ENCODE measurements at regions not wholly inside any gene's neighbourhood (a gene's known extent, or its start where the extent isn't known, plus 50 kb on each side); places are given as distances from the start of the nearest gene placed in this dataset.

GRCh38 chr21:16651956-16652355, 860.9 kb upstream of the CXADR start:
- no peak overlapping the region for H3K27ac ChIP-seq
- H3K27me3 ChIP-seq, result no peaks in the 10 kb centered on the region
- no peaks in the 10 kb centered on the region for H3K4me1 ChIP-seq
- no peaks in the 10 kb centered on the region for H3K36me3 ChIP-seq
- H3K4me3 ChIP-seq, result no peak overlapping the region
- no peaks in the 10 kb centered on the region for H3K9me3 ChIP-seq
- no peak for DNase-seq (ENCODE audit: low spot score in 2 of 2)
- TF ChIP-seq CTCF (IDR thresholded peaks at IDR 0.05), result no peak
- no peak for TF ChIP-seq EP300 (IDR thresholded peaks at IDR 0.05)
- TF ChIP-seq POLR2A (IDR thresholded peaks at IDR 0.05), result no peak
- 98% methylated on average over 3 of the region's 3 CpGs for WGBS, 2 donors

- H3K27me3 ChIP-seq, result no peaks in the 10 kb centered on the region
- no peak for DNase-seq (ENCODE audit: low spot score in 2 of 2)
- TF ChIP-seq EP300 (IDR thresholded peaks at IDR 0.05) (no peak), POLR2A (IDR thresholded peaks at IDR 0.05) (no peak), CTCF (IDR thresholded peaks at IDR 0.05) (no peak)
- WGBS, 2 donors, result 50 to 55% methylated on average over 2 of the region's 2 CpGs
- no peak overlapping the region for H3K27ac ChIP-seq
- H3K4me1 ChIP-seq, result no peaks in the 10 kb centered on the region
- H3K36me3 ChIP-seq, result no peaks in the 10 kb centered on the region
- peaks cover 0 to 2% (median 0%) of the 10 kb centered on the region in 4 donors for H3K9me3 ChIP-seq
- no peak overlapping the region for H3K4me3 ChIP-seq
These were observed 849.4 kb upstream of the CXADR start for GRCh38 chr21:16663436-16663835.

GRCh38 chr21:16667395-16667794, 845.4 kb upstream of the CXADR start:
- WGBS, 2 donors, result 81 to 86% methylated on average over 2 of the region's 2 CpGs
- no peak overlapping the region for H3K4me3 ChIP-seq

GRCh38 chr21:16674949-16675348, 837.9 kb upstream of the CXADR start:
- no peak overlapping the region for H3K4me3 ChIP-seq
- H3K4me1 ChIP-seq, result peaks cover 0 to 11% (median 0%) of the 10 kb centered on the region in 4 donors
- no peaks in the 10 kb centered on the region for H3K36me3 ChIP-seq
- TF ChIP-seq POLR2A (IDR thresholded peaks at IDR 0.05) (no peak), EP300 (IDR thresholded peaks at IDR 0.05) (no peak), CTCF (IDR thresholded peaks at IDR 0.05) (no peak)
- DNase-seq (ENCODE audit: low spot score in 2 of 2), result no peak
- H3K27ac ChIP-seq, result no peak overlapping the region
- 85 to 88% methylated on average over 2 of the region's 2 CpGs for WGBS, 2 donors
- H3K9me3 ChIP-seq, result no peaks in the 10 kb centered on the region
- H3K27me3 ChIP-seq, result no peaks in the 10 kb centered on the region

More at GRCh38 chr21:16667395-16667794, 845.4 kb upstream of the CXADR start:
- no peaks in the 10 kb centered on the region for H3K4me1 ChIP-seq
- DNase-seq (ENCODE audit: low spot score in 2 of 2), result no peak
- no peak for TF ChIP-seq EP300 (IDR thresholded peaks at IDR 0.05)
- TF ChIP-seq POLR2A (IDR thresholded peaks at IDR 0.05), result no peak
- TF ChIP-seq CTCF (IDR thresholded peaks at IDR 0.05), result no peak
- H3K36me3 ChIP-seq, result no peaks in the 10 kb centered on the region
- H3K27me3 ChIP-seq, result no peaks in the 10 kb centered on the region
- H3K27ac ChIP-seq, result no peak overlapping the region
- H3K9me3 ChIP-seq, result no peaks in the 10 kb centered on the region

GRCh38 chr21:16676391-16676790, 836.5 kb upstream of the CXADR start:
- TF ChIP-seq CTCF (IDR thresholded peaks at IDR 0.05) (no peak), EP300 (IDR thresholded peaks at IDR 0.05) (no peak), POLR2A (IDR thresholded peaks at IDR 0.05) (no peak)
- no peak for DNase-seq (ENCODE audit: low spot score in 2 of 2)
- H3K4me3 ChIP-seq, result no peak overlapping the region
- H3K36me3 ChIP-seq, result no peaks in the 10 kb centered on the region
- H3K27me3 ChIP-seq, result no peaks in the 10 kb centered on the region
- 22 to 25% methylated on average over 3 of the region's 3 CpGs for WGBS, 2 donors
- peaks cover 0 to 11% (median 0%) of the 10 kb centered on the region in 4 donors for H3K4me1 ChIP-seq
- H3K9me3 ChIP-seq, result no peaks in the 10 kb centered on the region
- H3K27ac ChIP-seq, result no peak overlapping the region
